Liver (tissue), 3 donors: ENCODE measurements at regions not wholly inside any gene's neighbourhood (a gene's known extent, or its start where the extent isn't known, plus 50 kb on each side); places are given as distances from the start of the nearest gene placed in this dataset.

Experiments
- EGR1 ChIP-seq, 2 donors: IDR thresholded peaks; 2 replicates each; pipeline ENCODE4 v1.6.1; 2016 to 2018; ENCODE audit warnings: antibody characterized with exemption in 2 of 2, low read depth in 2 of 2
- GABPA ChIP-seq, 2 donors: IDR thresholded peaks in 1 of 2; conservative IDR thresholded peaks in 1 of 2; 2 replicates each; pipeline ENCODE4 v1.6.1; 2016; ENCODE audit warnings: antibody characterized with exemption in 2 of 2, mild to moderate bottlenecking in 1 of 2, moderate library complexity in 1 of 2
- HNF4G ChIP-seq: IDR thresholded peaks from 2 replicates; pipeline ENCODE4 v1.6.1; 2016; ENCODE audit warnings: antibody characterized with exemption
- JUND ChIP-seq, 2 donors: IDR thresholded peaks; 2 replicates each; pipeline ENCODE4 v1.6.1; 2016; ENCODE audit warnings: antibody characterized with exemption in 2 of 2
- NR2F2 ChIP-seq: IDR thresholded peaks from 2 replicates; pipeline ENCODE4 v1.6.1; 2016; ENCODE audit warnings: antibody characterized with exemption
- RAD21 ChIP-seq, 2 donors: IDR thresholded peaks; 2 replicates each; pipeline ENCODE4 v1.6.1; 2016; ENCODE audit warnings: antibody characterized with exemption in 2 of 2, mild to moderate bottlenecking in 2 of 2
- SP1 ChIP-seq: IDR thresholded peaks from 2 replicates; pipeline ENCODE4 v1.6.1; 2018; ENCODE audit warnings: antibody characterized with exemption, mild to moderate bottlenecking
- TAF1 ChIP-seq: conservative IDR thresholded peaks from 2 replicates; pipeline ENCODE4 v1.6.1; 2016; ENCODE audit warnings: antibody characterized with exemption, mild to moderate bottlenecking
- YY1 ChIP-seq: IDR thresholded peaks from 2 replicates; pipeline ENCODE4 v1.6.1; 2016; ENCODE audit warnings: antibody characterized with exemption, mild to moderate bottlenecking
- TF ChIP-seq, protein P1 (sequence below): fragments of 150-350 bp; IDR thresholded peaks from 2 replicates; pipeline ENCODE4 v1.5.1; 2017; ENCODE audit warnings: improper control_type of control experiment, low read depth, low read length; ENCODE audit not compliant: missing input control
- TF ChIP-seq, protein P2 (sequence below): IDR thresholded peaks from 2 replicates; pipeline ENCODE4 v1.6.1; 2016; ENCODE audit warnings: antibody characterized with exemption, mild to moderate bottlenecking
- TF ChIP-seq, protein P3 (sequence below): IDR thresholded peaks from 2 replicates; pipeline ENCODE4 v1.6.1; 2016; ENCODE audit warnings: antibody characterized with exemption
- TF ChIP-seq, protein P4 (sequence below): IDR thresholded peaks from 2 replicates; pipeline ENCODE4 v1.6.1; 2016; ENCODE audit warnings: antibody characterized with exemption
- TF ChIP-seq, protein P5 (sequence below): IDR thresholded peaks from 2 replicates; pipeline ENCODE4 v1.6.1; 2016; ENCODE audit warnings: antibody characterized with exemption
- donor health status: healthy.
- donor health status: healthy.

DNA sequence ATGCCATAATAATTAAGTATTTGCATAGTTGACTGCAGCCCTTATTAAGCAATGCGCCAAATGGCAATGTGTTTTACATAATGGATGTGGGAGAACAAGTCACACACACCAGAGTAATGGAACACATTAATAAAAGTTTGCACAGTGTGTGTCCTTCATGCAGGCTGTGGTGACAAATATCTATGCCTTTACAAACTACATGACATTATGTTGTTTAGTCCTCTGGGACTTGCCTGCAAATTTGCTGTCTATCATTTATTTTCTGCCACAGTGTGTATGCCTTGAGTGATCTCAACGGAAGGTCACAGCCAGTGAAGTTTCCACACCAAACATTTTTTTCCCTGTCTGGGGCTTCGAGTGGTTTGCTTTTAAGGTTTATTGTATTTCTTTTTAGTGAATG is 175.2 kb upstream of the TMEFF2 start:
- TF ChIP-seq, protein P1, sequence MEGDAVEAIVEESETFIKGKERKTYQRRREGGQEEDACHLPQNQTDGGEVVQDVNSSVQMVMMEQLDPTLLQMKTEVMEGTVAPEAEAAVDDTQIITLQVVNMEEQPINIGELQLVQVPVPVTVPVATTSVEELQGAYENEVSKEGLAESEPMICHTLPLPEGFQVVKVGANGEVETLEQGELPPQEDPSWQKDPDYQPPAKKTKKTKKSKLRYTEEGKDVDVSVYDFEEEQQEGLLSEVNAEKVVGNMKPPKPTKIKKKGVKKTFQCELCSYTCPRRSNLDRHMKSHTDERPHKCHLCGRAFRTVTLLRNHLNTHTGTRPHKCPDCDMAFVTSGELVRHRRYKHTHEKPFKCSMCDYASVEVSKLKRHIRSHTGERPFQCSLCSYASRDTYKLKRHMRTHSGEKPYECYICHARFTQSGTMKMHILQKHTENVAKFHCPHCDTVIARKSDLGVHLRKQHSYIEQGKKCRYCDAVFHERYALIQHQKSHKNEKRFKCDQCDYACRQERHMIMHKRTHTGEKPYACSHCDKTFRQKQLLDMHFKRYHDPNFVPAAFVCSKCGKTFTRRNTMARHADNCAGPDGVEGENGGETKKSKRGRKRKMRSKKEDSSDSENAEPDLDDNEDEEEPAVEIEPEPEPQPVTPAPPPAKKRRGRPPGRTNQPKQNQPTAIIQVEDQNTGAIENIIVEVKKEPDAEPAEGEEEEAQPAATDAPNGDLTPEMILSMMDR, result no peak
- TF ChIP-seq EGR1 (IDR thresholded peaks at IDR 0.05; ENCODE audit: low read depth in 2 of 2) (no peak), RAD21 (IDR thresholded peaks at IDR 0.05) (no peak), TAF1 (no peak), YY1 (no peak), SP1 (no peak), GABPA (IDR thresholded peaks at IDR 0.05 in 1 of 2, conservative IDR thresholded peaks at IDR 0.05 in 1 of 2) (no peak), JUND (IDR thresholded peaks at IDR 0.05) (no peak), NR2F2 (no peak), HNF4G (no peak)
- TF ChIP-seq, protein P2, sequence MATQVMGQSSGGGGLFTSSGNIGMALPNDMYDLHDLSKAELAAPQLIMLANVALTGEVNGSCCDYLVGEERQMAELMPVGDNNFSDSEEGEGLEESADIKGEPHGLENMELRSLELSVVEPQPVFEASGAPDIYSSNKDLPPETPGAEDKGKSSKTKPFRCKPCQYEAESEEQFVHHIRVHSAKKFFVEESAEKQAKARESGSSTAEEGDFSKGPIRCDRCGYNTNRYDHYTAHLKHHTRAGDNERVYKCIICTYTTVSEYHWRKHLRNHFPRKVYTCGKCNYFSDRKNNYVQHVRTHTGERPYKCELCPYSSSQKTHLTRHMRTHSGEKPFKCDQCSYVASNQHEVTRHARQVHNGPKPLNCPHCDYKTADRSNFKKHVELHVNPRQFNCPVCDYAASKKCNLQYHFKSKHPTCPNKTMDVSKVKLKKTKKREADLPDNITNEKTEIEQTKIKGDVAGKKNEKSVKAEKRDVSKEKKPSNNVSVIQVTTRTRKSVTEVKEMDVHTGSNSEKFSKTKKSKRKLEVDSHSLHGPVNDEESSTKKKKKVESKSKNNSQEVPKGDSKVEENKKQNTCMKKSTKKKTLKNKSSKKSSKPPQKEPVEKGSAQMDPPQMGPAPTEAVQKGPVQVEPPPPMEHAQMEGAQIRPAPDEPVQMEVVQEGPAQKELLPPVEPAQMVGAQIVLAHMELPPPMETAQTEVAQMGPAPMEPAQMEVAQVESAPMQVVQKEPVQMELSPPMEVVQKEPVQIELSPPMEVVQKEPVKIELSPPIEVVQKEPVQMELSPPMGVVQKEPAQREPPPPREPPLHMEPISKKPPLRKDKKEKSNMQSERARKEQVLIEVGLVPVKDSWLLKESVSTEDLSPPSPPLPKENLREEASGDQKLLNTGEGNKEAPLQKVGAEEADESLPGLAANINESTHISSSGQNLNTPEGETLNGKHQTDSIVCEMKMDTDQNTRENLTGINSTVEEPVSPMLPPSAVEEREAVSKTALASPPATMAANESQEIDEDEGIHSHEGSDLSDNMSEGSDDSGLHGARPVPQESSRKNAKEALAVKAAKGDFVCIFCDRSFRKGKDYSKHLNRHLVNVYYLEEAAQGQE, result no peak
- TF ChIP-seq, protein P3, sequence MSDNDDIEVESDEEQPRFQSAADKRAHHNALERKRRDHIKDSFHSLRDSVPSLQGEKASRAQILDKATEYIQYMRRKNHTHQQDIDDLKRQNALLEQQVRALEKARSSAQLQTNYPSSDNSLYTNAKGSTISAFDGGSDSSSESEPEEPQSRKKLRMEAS, result no peak
- TF ChIP-seq, protein P4, sequence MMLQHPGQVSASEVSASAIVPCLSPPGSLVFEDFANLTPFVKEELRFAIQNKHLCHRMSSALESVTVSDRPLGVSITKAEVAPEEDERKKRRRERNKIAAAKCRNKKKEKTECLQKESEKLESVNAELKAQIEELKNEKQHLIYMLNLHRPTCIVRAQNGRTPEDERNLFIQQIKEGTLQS, result no peak
- TF ChIP-seq, protein P5, sequence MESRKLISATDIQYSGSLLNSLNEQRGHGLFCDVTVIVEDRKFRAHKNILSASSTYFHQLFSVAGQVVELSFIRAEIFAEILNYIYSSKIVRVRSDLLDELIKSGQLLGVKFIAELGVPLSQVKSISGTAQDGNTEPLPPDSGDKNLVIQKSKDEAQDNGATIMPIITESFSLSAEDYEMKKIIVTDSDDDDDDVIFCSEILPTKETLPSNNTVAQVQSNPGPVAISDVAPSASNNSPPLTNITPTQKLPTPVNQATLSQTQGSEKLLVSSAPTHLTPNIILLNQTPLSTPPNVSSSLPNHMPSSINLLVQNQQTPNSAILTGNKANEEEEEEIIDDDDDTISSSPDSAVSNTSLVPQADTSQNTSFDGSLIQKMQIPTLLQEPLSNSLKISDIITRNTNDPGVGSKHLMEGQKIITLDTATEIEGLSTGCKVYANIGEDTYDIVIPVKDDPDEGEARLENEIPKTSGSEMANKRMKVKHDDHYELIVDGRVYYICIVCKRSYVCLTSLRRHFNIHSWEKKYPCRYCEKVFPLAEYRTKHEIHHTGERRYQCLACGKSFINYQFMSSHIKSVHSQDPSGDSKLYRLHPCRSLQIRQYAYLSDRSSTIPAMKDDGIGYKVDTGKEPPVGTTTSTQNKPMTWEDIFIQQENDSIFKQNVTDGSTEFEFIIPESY, result no peak
